GM18520 (cell line): ENCODE measurements at regions not wholly inside any gene's neighbourhood (a gene's known extent, or its start where the extent isn't known, plus 50 kb on each side); places are given as distances from the start of the nearest gene placed in this dataset.

ENCODE experiments used
- ATAC-seq: cut with Tn5 transposase; IDR thresholded peaks from one replicate; pipeline ENCODE4 v1.9.1; 2021; ENCODE audit not compliant: unreplicated experiment

GRCh38 chr14:22419620-22420019 lies 169.4 kb downstream of the DAD1 start:
- no peak for ATAC-seq

GRCh38 chr14:22418631-22419030 lies 170.4 kb downstream of the DAD1 start:
- ATAC-seq, result no peak

- no peak for ATAC-seq
These were observed 171.1 kb downstream of the DAD1 start for GRCh38 chr14:22417914-22418313.

- ATAC-seq, result no peak
These were observed 172.8 kb downstream of the DAD1 start for GRCh38 chr14:22416193-22416592.

- ATAC-seq, result no peak
These were observed 173.4 kb downstream of the DAD1 start for GRCh38 chr14:22415605-22415959.

- no peak for ATAC-seq
These were observed 174.0 kb downstream of the DAD1 start for GRCh38 chr14:22414876-22415604.

- no peak for ATAC-seq
These were observed 176.1 kb downstream of the DAD1 start for GRCh38 chr14:22412926-22413411.

GRCh38 chr14:22411398-22412055 lies 177.5 kb downstream of the DAD1 start:
- ATAC-seq, result no peak

GRCh38 chr14:22410497-22410896 lies 178.5 kb downstream of the DAD1 start:
- no peak for ATAC-seq

- ATAC-seq, result no peak
These were observed 180.0 kb downstream of the DAD1 start for GRCh38 chr14:22409006-22409405.

GRCh38 chr14:22408547-22408946 lies 180.5 kb downstream of the DAD1 start:
- ATAC-seq, result no peak

- no peak for ATAC-seq
These were observed 182.0 kb downstream of the DAD1 start for GRCh38 chr14:22407033-22407432.

GRCh38 chr14:22405201-22405600 lies 183.8 kb downstream of the DAD1 start:
- ATAC-seq, result no peak

GRCh38 chr14:22403296-22403695 lies 185.7 kb downstream of the DAD1 start:
- no peak for ATAC-seq

GRCh38 chr14:22400655-22401259 lies 188.3 kb downstream of the DAD1 start:
- ATAC-seq, result no peak

GRCh38 chr14:22399776-22400175 lies 189.2 kb downstream of the DAD1 start:
- no peak for ATAC-seq

- ATAC-seq, result no peak
These were observed 191.7 kb downstream of the DAD1 start for GRCh38 chr14:22397221-22397737.

- no peak for ATAC-seq
These were observed 193.2 kb downstream of the DAD1 start for GRCh38 chr14:22395803-22396202.

- no peak for ATAC-seq
These were observed 194.4 kb downstream of the DAD1 start for GRCh38 chr14:22394616-22395015.

- ATAC-seq, result no peak
These were observed 195.2 kb downstream of the DAD1 start for GRCh38 chr14:22393796-22394195.

- no peak for ATAC-seq
These were observed 197.0 kb downstream of the DAD1 start for GRCh38 chr14:22391908-22392565.
